ENCODE measurements at regions not wholly inside any gene's neighbourhood (a gene's known extent, or its start where the extent isn't known, plus 50 kb on each side); places are given as distances from the start of the nearest gene placed in this dataset.
A peak's percentile ranks its signal among the peaks of the same experiment; 100 is the strongest.

- Histone ChIP-seq H3K27me3 (ENCODE audit: insufficient read depth) (no peaks in the 10 kb centered on the region), H3K4me1 (ENCODE audit: insufficient read depth) (0 out of 2 replicates have a peak, but pooled peaks cover 4% of the 10 kb centered on the region), H3K27ac (ENCODE audit: low read depth) (no peak overlapping the region), H2AFZ (peak overlapping the region; percentile 87), H3K9me2 (ENCODE audit: insufficient read depth) (no peaks in the 10 kb centered on the region), H3K79me2 (replicated peaks; ENCODE audit: insufficient read depth) (no peaks in the 10 kb centered on the region), H4K20me1 (replicated peaks; ENCODE audit: insufficient read depth) (no peaks in the 10 kb centered on the region), H3F3A (replicated peaks; ENCODE audit: low read depth) (no peaks in the 10 kb centered on the region), H3K4me2 (no peak overlapping the region), H3K4me3 (no peak overlapping the region), H3K36me3 (ENCODE audit: insufficient read depth) (no peaks in the 10 kb centered on the region)
- ATAC-seq (no peak), DNase-seq (ENCODE audit: low spot score) (no peak)
- no peak overlapping the region for H3K27ac Mint-ChIP-seq
- H3K27me3 Mint-ChIP-seq (ENCODE audit: insufficient read depth, low read depth, poor library complexity): no peaks in the 10 kb centered on the region
- TF ChIP-seq CREB1 (CRISPR knock-in tag; IDR thresholded peaks at IDR 0.05; ENCODE audit: low read depth): no peak
- no peak for TF ChIP-seq CTCF (conservative IDR thresholded peaks at IDR 0.05; ENCODE audit: low read depth in 2 of 2)
- no peak for TF ChIP-seq REST (IDR thresholded peaks at IDR 0.05; ENCODE audit: unreplicated experiment)
- TF ChIP-seq EZH2phosphoT487 (IDR thresholded peaks at IDR 0.05; ENCODE audit: unreplicated experiment): no peak
- no peak for TF ChIP-seq POLR2AphosphoS5 (IDR thresholded peaks at IDR 0.05; ENCODE audit: low read depth)
- no peak for TF ChIP-seq ETS1 (IDR thresholded peaks at IDR 0.05)
- no peak for TF ChIP-seq NANOG (IDR thresholded peaks at IDR 0.05; ENCODE audit: borderline replicate concordance)
- TF ChIP-seq ZNF331 (CRISPR knock-in tag; IDR thresholded peaks at IDR 0.05; ENCODE audit: low read depth): no peak
- TF ChIP-seq STAT1 (IDR thresholded peaks at IDR 0.05; ENCODE audit: unreplicated experiment): no peak
- TF ChIP-seq ZNF462 (CRISPR knock-in tag; IDR thresholded peaks at IDR 0.05): no peak
- no peak for TF ChIP-seq EZH2 (IDR thresholded peaks at IDR 0.05; ENCODE audit: low read depth, unreplicated experiment)
- TF ChIP-seq JUNB (IDR thresholded peaks at IDR 0.05; ENCODE audit: unreplicated experiment): no peak
- TF ChIP-seq ZNF114 (CRISPR knock-in tag; IDR thresholded peaks at IDR 0.05): no peak
- H3K36me3 Mint-ChIP-seq (ENCODE audit: low read depth): no peaks in the 10 kb centered on the region
- H3K4me1 Mint-ChIP-seq: peaks cover 6% of the 10 kb centered on the region; the same call in 2 of the 3 replicates
- no peak overlapping the region for H3K4me3 Mint-ChIP-seq
- no peaks in the 10 kb centered on the region for H3K9me3 Mint-ChIP-seq
Observed at GRCh38 chr12:67096533-67097318, 172.4 kb upstream of the CAND1 start.
